ENCODE measurements at regions not wholly inside any gene's neighbourhood (a gene's known extent, or its start where the extent isn't known, plus 50 kb on each side); places are given as distances from the start of the nearest gene placed in this dataset.
A peak's percentile ranks its signal among the peaks of the same experiment; 100 is the strongest.

DNA sequence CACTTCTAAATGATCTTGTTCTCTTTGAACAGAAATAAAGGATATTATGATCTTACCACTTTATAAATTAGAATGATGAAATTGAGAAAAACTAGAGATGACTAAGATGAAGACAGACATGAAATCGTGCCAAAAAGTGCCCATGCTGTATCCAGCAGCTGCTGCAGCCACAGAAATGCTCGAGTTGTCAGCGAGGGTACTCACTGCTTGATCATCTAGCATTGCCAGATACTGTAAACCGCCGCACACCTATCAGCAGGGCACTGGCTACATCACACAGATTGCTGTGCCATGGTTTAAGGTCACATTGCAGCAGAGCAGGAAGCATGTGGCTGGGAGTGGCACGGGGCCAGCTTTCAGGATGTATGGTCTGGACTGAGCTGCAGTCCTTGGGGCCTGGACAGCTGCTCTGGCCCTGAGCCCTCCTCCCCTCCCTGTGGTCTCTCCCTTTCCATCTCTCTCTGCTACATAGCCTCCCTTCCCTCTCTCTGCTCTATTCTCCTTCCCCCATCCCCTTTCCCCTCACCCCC lies 51.0 kb upstream of the SEPTIN5 start (continued):
- TF ChIP-seq, protein P1, sequence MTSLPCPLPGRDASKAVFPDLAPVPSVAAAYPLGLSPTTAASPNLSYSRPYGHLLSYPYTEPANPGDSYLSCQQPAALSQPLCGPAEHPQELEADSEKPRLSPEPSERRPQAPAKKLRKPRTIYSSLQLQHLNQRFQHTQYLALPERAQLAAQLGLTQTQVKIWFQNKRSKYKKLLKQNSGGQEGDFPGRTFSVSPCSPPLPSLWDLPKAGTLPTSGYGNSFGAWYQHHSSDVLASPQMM (CRISPR knock-in tag; IDR thresholded peaks at IDR 0.05): no peak
- peak; percentile 0 for TF ChIP-seq HMGN3 (IDR thresholded peaks at IDR 0.05; ENCODE audit: borderline replicate concordance, extremely low read depth, insufficient read length, low read depth, low read length)
- TF ChIP-seq, protein P2, sequence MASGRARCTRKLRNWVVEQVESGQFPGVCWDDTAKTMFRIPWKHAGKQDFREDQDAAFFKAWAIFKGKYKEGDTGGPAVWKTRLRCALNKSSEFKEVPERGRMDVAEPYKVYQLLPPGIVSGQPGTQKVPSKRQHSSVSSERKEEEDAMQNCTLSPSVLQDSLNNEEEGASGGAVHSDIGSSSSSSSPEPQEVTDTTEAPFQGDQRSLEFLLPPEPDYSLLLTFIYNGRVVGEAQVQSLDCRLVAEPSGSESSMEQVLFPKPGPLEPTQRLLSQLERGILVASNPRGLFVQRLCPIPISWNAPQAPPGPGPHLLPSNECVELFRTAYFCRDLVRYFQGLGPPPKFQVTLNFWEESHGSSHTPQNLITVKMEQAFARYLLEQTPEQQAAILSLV (tag; IDR thresholded peaks at IDR 0.05): no peak
- TF ChIP-seq, protein P3, sequence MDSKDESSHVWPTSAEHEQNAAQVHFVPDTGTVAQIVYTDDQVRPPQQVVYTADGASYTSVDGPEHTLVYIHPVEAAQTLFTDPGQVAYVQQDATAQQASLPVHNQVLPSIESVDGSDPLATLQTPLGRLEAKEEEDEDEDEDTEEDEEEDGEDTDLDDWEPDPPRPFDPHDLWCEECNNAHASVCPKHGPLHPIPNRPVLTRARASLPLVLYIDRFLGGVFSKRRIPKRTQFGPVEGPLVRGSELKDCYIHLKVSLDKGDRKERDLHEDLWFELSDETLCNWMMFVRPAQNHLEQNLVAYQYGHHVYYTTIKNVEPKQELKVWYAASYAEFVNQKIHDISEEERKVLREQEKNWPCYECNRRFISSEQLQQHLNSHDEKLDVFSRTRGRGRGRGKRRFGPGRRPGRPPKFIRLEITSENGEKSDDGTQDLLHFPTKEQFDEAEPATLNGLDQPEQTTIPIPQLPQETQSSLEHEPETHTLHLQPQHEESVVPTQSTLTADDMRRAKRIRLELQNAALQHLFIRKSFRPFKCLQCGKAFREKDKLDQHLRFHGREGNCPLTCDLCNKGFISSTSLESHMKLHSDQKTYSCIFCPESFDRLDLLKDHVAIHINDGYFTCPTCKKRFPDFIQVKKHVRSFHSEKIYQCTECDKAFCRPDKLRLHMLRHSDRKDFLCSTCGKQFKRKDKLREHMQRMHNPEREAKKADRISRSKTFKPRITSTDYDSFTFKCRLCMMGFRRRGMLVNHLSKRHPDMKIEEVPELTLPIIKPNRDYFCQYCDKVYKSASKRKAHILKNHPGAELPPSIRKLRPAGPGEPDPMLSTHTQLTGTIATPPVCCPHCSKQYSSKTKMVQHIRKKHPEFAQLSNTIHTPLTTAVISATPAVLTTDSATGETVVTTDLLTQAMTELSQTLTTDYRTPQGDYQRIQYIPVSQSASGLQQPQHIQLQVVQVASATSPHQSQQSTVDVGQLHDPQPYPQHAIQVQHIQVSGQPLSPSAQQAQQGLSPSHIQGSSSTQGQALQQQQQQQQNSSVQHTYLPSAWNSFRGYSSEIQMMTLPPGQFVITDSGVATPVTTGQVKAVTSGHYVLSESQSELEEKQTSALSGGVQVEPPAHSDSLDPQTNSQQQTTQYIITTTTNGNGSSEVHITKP (IDR thresholded peaks at IDR 0.05; ENCODE audit: partially characterized antibody): no peak
- TF ChIP-seq, protein P4, sequence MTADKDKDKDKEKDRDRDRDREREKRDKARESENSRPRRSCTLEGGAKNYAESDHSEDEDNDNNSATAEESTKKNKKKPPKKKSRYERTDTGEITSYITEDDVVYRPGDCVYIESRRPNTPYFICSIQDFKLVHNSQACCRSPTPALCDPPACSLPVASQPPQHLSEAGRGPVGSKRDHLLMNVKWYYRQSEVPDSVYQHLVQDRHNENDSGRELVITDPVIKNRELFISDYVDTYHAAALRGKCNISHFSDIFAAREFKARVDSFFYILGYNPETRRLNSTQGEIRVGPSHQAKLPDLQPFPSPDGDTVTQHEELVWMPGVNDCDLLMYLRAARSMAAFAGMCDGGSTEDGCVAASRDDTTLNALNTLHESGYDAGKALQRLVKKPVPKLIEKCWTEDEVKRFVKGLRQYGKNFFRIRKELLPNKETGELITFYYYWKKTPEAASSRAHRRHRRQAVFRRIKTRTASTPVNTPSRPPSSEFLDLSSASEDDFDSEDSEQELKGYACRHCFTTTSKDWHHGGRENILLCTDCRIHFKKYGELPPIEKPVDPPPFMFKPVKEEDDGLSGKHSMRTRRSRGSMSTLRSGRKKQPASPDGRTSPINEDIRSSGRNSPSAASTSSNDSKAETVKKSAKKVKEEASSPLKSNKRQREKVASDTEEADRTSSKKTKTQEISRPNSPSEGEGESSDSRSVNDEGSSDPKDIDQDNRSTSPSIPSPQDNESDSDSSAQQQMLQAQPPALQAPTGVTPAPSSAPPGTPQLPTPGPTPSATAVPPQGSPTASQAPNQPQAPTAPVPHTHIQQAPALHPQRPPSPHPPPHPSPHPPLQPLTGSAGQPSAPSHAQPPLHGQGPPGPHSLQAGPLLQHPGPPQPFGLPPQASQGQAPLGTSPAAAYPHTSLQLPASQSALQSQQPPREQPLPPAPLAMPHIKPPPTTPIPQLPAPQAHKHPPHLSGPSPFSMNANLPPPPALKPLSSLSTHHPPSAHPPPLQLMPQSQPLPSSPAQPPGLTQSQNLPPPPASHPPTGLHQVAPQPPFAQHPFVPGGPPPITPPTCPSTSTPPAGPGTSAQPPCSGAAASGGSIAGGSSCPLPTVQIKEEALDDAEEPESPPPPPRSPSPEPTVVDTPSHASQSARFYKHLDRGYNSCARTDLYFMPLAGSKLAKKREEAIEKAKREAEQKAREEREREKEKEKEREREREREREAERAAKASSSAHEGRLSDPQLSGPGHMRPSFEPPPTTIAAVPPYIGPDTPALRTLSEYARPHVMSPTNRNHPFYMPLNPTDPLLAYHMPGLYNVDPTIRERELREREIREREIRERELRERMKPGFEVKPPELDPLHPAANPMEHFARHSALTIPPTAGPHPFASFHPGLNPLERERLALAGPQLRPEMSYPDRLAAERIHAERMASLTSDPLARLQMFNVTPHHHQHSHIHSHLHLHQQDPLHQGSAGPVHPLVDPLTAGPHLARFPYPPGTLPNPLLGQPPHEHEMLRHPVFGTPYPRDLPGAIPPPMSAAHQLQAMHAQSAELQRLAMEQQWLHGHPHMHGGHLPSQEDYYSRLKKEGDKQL (CRISPR knock-in tag; IDR thresholded peaks at IDR 0.05; ENCODE audit: borderline replicate concordance): 0 out of 2 replicates have a peak, but pooled peaks have one; percentile 1
- TF ChIP-seq, protein P5, sequence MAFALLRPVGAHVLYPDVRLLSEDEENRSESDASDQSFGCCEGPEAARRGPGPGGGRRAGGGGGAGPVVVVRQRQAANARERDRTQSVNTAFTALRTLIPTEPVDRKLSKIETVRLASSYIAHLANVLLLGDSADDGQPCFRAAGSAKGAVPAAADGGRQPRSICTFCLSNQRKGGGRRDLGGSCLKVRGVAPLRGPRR (CRISPR knock-in tag; IDR thresholded peaks at IDR 0.05): no peak
- TF ChIP-seq CBFA2T2 (conservative IDR thresholded peaks at IDR 0.05): no peak
- TF ChIP-seq PHF20 (IDR thresholded peaks at IDR 0.05; ENCODE audit: partially characterized antibody): no peak
- TF ChIP-seq, protein P6, sequence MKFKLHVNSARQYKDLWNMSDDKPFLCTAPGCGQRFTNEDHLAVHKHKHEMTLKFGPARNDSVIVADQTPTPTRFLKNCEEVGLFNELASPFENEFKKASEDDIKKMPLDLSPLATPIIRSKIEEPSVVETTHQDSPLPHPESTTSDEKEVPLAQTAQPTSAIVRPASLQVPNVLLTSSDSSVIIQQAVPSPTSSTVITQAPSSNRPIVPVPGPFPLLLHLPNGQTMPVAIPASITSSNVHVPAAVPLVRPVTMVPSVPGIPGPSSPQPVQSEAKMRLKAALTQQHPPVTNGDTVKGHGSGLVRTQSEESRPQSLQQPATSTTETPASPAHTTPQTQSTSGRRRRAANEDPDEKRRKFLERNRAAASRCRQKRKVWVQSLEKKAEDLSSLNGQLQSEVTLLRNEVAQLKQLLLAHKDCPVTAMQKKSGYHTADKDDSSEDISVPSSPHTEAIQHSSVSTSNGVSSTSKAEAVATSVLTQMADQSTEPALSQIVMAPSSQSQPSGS (CRISPR knock-in tag; IDR thresholded peaks at IDR 0.05): no peak
- TF ChIP-seq SRSF9 (IDR thresholded peaks at IDR 0.05; ENCODE audit: borderline replicate concordance, low read depth, low read length): no peak
- TF ChIP-seq, protein P7, sequence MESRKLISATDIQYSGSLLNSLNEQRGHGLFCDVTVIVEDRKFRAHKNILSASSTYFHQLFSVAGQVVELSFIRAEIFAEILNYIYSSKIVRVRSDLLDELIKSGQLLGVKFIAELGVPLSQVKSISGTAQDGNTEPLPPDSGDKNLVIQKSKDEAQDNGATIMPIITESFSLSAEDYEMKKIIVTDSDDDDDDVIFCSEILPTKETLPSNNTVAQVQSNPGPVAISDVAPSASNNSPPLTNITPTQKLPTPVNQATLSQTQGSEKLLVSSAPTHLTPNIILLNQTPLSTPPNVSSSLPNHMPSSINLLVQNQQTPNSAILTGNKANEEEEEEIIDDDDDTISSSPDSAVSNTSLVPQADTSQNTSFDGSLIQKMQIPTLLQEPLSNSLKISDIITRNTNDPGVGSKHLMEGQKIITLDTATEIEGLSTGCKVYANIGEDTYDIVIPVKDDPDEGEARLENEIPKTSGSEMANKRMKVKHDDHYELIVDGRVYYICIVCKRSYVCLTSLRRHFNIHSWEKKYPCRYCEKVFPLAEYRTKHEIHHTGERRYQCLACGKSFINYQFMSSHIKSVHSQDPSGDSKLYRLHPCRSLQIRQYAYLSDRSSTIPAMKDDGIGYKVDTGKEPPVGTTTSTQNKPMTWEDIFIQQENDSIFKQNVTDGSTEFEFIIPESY (CRISPR knock-in tag; IDR thresholded peaks at IDR 0.05): no peak
